KOPT-K1 (cell line): ENCODE measurements at regions not wholly inside any gene's neighbourhood (a gene's known extent, or its start where the extent isn't known, plus 50 kb on each side); places are given as distances from the start of the nearest gene placed in this dataset.

Source experiments
- H3K27ac ChIP-seq: fragments of 200-600 bp; sonication (generic); 2 replicates; pipeline ENCODE4 v1.5.1; 2016; ENCODE audit warnings: antibody characterized with exemption, mild to moderate bottlenecking, low read depth, low read length; ENCODE audit not compliant: poor library complexity, severe bottlenecking
- H3K36me3 ChIP-seq: fragments of 200-600 bp; sonication (generic); 2 replicates; pipeline ENCODE4 v1.5.1; 2017; ENCODE audit warnings: antibody characterized with exemption, mild to moderate bottlenecking, low read length, moderate library complexity; ENCODE audit not compliant: insufficient read depth
- H3K9me3 ChIP-seq: fragments of 200-600 bp; sonication (generic); 2 replicates; pipeline ENCODE4 v1.5.1; 2017; ENCODE audit warnings: antibody characterized with exemption, low read length, mild to moderate bottlenecking; ENCODE audit not compliant: insufficient read depth, poor library complexity, severe bottlenecking

DNA sequence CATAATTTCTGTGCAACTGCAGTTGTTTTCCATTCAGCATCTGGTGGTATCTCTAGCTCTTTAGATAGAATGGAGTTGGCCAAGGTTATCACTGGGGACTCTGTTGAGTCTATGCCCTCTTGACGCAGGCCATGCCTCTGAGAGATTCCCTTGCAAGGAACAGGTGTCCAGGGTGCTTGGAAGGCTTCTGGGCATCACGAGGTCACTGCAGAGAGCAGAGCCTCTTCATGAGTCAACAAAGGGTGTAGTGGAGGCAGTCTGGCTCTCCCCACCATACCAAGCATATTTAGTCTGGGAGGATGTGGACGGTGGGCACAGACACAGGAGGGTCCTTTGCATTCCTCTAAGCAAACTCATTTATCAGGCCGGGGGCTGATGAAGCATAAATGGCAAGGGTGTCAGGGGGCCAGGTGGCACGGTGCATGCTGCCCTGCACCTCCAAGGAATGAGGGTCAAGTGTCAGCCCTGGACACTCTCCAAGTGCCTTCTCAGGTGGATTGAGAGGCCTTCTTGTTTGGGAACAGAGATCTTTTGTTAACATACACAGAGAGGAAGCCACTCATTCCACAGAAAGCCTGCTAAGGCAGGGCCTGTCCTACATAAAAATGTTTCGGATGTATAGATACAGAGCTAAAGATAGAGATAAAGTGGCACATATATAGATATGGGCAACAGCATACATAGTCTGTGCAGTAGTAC is 328.6 kb downstream of the INHBA start:
- H3K27ac ChIP-seq: no peak overlapping the region
- no peaks in the 10 kb centered on the region for H3K9me3 ChIP-seq
- no peaks in the 10 kb centered on the region for H3K36me3 ChIP-seq

GRCh38 chr7:41367967-41368882 is 334.7 kb downstream of the INHBA start:
- H3K27ac ChIP-seq: no peak overlapping the region
- no peaks in the 10 kb centered on the region for H3K9me3 ChIP-seq
- H3K36me3 ChIP-seq: no peaks in the 10 kb centered on the region

- no peaks in the 10 kb centered on the region for H3K36me3 ChIP-seq
- H3K27ac ChIP-seq: no peak overlapping the region
- H3K9me3 ChIP-seq: no peaks in the 10 kb centered on the region
Observed at GRCh38 chr7:41351091-41351490, 351.8 kb downstream of the INHBA start.

DNA sequence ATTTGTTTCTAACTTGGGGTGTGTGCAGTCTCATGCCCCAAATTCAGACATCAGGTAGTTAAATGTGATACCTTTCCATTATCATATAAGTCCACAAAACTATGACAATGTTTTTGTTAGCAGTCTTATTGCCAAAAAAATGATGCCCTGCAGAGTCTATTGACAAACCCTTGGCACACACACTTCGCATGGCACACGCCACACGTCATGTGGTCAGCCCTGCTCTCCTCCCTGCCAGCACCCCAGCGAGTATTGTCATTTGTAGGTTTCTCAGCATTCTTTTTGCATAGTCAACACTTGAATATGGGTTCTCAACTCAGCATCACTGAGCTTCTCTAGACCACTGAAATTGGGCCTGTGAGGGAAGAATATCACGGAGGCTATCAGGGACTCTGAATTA is 356.0 kb downstream of the INHBA start:
- Histone ChIP-seq H3K27ac (no peak overlapping the region), H3K9me3 (no peaks in the 10 kb centered on the region), H3K36me3 (no peaks in the 10 kb centered on the region)

DNA sequence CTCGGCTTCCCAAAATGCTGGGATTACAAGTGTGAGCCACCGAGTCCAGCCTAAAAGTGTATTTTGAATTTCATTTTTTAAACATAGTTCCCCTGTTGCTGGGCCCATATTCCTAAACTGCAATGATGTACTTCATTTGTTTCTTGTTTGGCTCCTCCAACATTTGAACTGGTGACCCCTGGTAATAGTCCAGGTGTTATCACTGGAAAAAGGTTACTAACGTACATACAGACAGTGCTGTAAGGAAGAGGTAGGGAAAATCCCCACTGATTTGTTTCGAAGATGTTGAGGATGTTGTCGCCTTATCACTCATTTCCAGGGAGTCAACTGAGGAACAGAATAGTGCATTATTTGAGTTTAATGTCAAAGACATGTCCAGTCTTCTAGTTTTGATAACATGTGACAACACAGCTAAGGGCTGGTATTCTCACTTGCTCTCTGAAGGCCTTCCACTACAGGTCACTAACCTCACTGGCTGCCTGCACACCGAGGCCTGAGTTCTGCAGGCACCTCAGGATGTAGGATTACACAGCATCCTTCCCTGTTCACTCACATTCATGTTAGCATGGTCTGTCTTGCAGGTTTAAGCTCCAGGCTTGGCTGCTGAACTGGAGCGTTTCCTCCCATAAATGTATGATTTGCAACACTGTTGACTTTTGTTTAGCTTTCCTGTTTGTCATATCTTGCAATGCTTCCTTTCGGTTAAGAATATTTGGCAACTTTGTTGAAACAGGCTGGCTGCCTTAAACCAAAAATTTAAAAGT is 362.8 kb downstream of the INHBA start:
- Histone ChIP-seq H3K9me3 (no peaks in the 10 kb centered on the region), H3K36me3 (no peaks in the 10 kb centered on the region), H3K27ac (no peak overlapping the region)

- no peak overlapping the region for H3K27ac ChIP-seq
Observed at GRCh38 chr7:41336981-41337380, 365.9 kb downstream of the INHBA start.

GRCh38 chr7:41336455-41336952 is 366.4 kb downstream of the INHBA start:
- no peaks in the 10 kb centered on the region for H3K9me3 ChIP-seq
- no peak overlapping the region for H3K27ac ChIP-seq
- H3K36me3 ChIP-seq: no peaks in the 10 kb centered on the region

More at GRCh38 chr7:41336981-41337380, 365.9 kb downstream of the INHBA start:
- no peaks in the 10 kb centered on the region for H3K36me3 ChIP-seq
- no peaks in the 10 kb centered on the region for H3K9me3 ChIP-seq

GRCh38 chr7:41334071-41334862 is 368.6 kb downstream of the INHBA start:
- Histone ChIP-seq H3K27ac (no peak overlapping the region), H3K36me3 (no peaks in the 10 kb centered on the region)

GRCh38 chr7:41333511-41333910 is 369.4 kb downstream of the INHBA start:
- Histone ChIP-seq H3K9me3 (no peaks in the 10 kb centered on the region), H3K36me3 (no peaks in the 10 kb centered on the region), H3K27ac (no peak overlapping the region)

More at GRCh38 chr7:41334071-41334862, 368.6 kb downstream of the INHBA start:
- H3K9me3 ChIP-seq: no peaks in the 10 kb centered on the region

GRCh38 chr7:41331194-41331593 is 371.7 kb downstream of the INHBA start:
- Histone ChIP-seq H3K36me3 (no peaks in the 10 kb centered on the region), H3K27ac (no peak overlapping the region), H3K9me3 (no peaks in the 10 kb centered on the region)

GRCh38 chr7:41328544-41328943 is 374.3 kb downstream of the INHBA start:
- Histone ChIP-seq H3K36me3 (no peaks in the 10 kb centered on the region), H3K27ac (no peak overlapping the region), H3K9me3 (no peaks in the 10 kb centered on the region)

GRCh38 chr7:41328131-41328530 is 374.8 kb downstream of the INHBA start:
- H3K27ac ChIP-seq: no peak overlapping the region
- no peaks in the 10 kb centered on the region for H3K9me3 ChIP-seq
- no peaks in the 10 kb centered on the region for H3K36me3 ChIP-seq

DNA sequence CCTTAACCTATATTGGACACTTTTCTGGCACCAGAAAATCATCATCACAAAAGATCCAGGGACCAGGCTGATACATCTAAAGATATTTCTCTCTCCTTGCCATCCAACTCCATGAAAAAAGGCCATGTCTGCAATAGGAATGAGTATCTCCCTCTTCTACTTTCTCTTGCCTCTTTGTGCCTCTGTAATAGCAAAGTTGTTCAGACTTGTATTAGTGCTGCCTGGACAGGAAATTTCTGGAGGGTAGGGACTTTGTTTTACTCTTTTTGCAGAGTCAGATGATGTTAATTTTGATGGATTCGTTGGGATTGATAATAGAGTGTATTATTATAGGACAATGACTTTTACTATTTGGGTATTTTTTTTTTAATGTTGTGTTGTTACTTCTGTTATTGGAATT is 376.3 kb downstream of the INHBA start:
- Histone ChIP-seq H3K27ac (no peak overlapping the region), H3K36me3 (no peaks in the 10 kb centered on the region), H3K9me3 (no peaks in the 10 kb centered on the region)

DNA sequence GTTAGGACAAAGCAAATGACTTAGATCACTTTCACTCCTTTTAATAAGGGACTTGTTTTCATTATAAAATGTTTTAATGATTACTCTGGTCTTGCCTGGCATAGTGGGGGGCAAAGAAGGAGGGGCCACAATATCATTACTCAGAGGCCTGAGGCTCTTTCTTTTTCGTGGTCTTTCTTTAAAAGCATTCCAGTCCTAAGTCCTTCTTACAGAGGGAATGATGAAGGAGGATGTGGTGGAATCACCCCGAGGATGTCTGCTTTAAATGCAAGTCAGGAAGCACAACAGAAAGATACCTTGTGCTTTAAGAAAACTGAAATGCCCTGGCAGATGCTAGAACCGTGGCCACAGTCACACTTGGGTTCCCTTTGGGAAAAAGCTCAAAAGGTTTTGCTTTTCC is 379.1 kb downstream of the INHBA start:
- Histone ChIP-seq H3K27ac (no peak overlapping the region), H3K9me3 (no peaks in the 10 kb centered on the region), H3K36me3 (no peaks in the 10 kb centered on the region)
